ENCODE measurements at regions not wholly inside any gene's neighbourhood (a gene's known extent, or its start where the extent isn't known, plus 50 kb on each side); places are given as distances from the start of the nearest gene placed in this dataset.

DNA sequence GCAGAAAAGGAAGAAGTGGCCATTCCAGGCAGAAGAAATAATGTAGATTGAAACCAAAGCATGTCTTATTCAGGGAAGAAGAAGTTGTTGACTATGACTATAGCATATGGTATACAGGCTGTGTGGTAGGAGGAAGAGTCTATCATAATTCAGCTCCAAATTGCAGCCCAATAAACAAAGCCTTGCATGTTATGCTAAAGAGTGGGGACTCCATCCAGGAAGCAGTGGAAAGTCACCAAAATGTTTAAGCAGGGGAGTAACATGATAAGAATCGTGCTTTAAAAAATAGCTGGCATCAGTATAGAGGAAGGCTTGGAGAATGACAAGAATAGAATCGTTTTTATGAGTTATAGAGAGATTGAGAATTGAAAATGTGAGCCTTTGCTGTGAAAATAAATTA lies 213.3 kb upstream of the ADGRL2 start:
- TF ChIP-seq, protein P1, sequence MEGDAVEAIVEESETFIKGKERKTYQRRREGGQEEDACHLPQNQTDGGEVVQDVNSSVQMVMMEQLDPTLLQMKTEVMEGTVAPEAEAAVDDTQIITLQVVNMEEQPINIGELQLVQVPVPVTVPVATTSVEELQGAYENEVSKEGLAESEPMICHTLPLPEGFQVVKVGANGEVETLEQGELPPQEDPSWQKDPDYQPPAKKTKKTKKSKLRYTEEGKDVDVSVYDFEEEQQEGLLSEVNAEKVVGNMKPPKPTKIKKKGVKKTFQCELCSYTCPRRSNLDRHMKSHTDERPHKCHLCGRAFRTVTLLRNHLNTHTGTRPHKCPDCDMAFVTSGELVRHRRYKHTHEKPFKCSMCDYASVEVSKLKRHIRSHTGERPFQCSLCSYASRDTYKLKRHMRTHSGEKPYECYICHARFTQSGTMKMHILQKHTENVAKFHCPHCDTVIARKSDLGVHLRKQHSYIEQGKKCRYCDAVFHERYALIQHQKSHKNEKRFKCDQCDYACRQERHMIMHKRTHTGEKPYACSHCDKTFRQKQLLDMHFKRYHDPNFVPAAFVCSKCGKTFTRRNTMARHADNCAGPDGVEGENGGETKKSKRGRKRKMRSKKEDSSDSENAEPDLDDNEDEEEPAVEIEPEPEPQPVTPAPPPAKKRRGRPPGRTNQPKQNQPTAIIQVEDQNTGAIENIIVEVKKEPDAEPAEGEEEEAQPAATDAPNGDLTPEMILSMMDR (IDR thresholded peaks at IDR 0.05): no peak
- no peak for TF ChIP-seq POLR2A (IDR thresholded peaks at IDR 0.05)

All from prostate gland (tissue), 2 donors.